Heart left ventricle (tissue), 16 donors: ENCODE measurements at regions not wholly inside any gene's neighbourhood (a gene's known extent, or its start where the extent isn't known, plus 50 kb on each side); places are given as distances from the start of the nearest gene placed in this dataset.

ENCODE experiments used
- ATAC-seq, 4 donors: fragments of 200-7000 bp; cut with Tn5 transposase; one replicate each; pipeline ENCODE4 v1.9.1; 2020 to 2022; ENCODE audit warnings: moderate library complexity in 4 of 4, mild to moderate bottlenecking in 3 of 4, moderate number of reproducible peaks in 1 of 4
- DNase-seq, 5 donors: peaks; one replicate each; pipeline ENCODE4 v3.0.0-alpha.2; 2020
- H3K27ac ChIP-seq, 12 donors: fragments of 200-600 bp; sonication (generic) in 4 of 12; one replicate each; pipeline versions ENCODE4 v1.5.0 to v1.8.0; 2016 to 2022; ENCODE audit warnings: mild to moderate bottlenecking in 2 of 12
- H3K27me3 ChIP-seq, 9 donors: fragments of 200-600 bp; sonication (generic) in 2 of 9; one replicate each; pipeline versions ENCODE4 v1.5.1 to v1.8.0; 2016 to 2022; ENCODE audit warnings: mild to moderate bottlenecking in 3 of 9
- H3K36me3 ChIP-seq, 9 donors: fragments of 200-600 bp; sonication (generic) in 2 of 9; one replicate each; pipeline versions ENCODE4 v1.5.0 to v1.8.0; 2018 to 2022; ENCODE audit warnings: mild to moderate bottlenecking in 2 of 9
- H3K4me1 ChIP-seq, 12 donors: fragments of 200-600 bp; sonication (generic) in 4 of 12; one replicate each; pipeline versions ENCODE4 v1.5.0 to v1.8.0; 2016 to 2022; ENCODE audit warnings: mild to moderate bottlenecking in 3 of 12
- H3K4me3 ChIP-seq, 12 donors: fragments of 200-600 bp; sonication (generic) in 4 of 12; one replicate each; pipeline versions ENCODE4 v1.5.0 to v1.8.0; 2017 to 2022; ENCODE audit warnings: mild to moderate bottlenecking in 9 of 12, moderate library complexity in 4 of 12
- H3K9me3 ChIP-seq, 12 donors: fragments of 200-600 bp; sonication (generic) in 4 of 12; one replicate each; pipeline versions ENCODE4 v1.5.0 to v1.8.0; 2016 to 2022; ENCODE audit warnings: mild to moderate bottlenecking in 1 of 12
- POLR2A ChIP-seq, 2 donors: fragments of 450-650 bp; IDR thresholded peaks; one replicate each; pipeline ENCODE4 v1.6.1; 2017; ENCODE audit warnings: antibody characterized with exemption in 2 of 2, mild to moderate bottlenecking in 2 of 2, moderate library complexity in 2 of 2
- WGBS, 4 donors: extraction: QIAGEN DNeasy Blood & Tissue Kit in 2 of 4; methylation state at CpG; one replicate each; pipeline versions ENCODE4 v1.1.5 to v1.1.7; 2013 to 2018; 5-methylcytosine and 5-hydroxymethylcytosine counted together
- intact Hi-C, 10 donors: fragments of 100-400 bp; cut with DNase I; formaldehyde crosslinking; loops; one replicate each; pipeline versions ENCODE4 v1.11.1 to v1.14.2; 2022
- TF ChIP-seq, protein P1 (sequence below), 12 donors: fragments of 200-600 bp; sonication (generic) in 4 of 12; IDR thresholded peaks; one replicate each; pipeline versions ENCODE4 v1.5.0 to v1.8.0; 2018 to 2022; ENCODE audit warnings: antibody characterized with exemption in 12 of 12, mild to moderate bottlenecking in 5 of 12
- donor health status: ischemic (EF 13 %, LVEDD 7.1; RV severe dilation, severe dysfunction).
- donor health status: healthy with polysubstance abuse.
- donor health status: DM: no; HTN: yes; CAD: no.
- donor health status: DM: no; HTN: no; CAD: no.
- donor health status: ischemic (EF 25% LVEDD 6.9; RV normal size, moderate dysfunction).
- donor health status: ischemic (EF 25% LVEDD 5.7; RV mildly dilated, moderate dysfunction).
- donor health status: healthy.
- donor health status: DM: yes; HTN: yes; CAD: no.
- donor health status: ischemic (EF 35%, LVEDD 5.7; RV mildly dilated, moderate dysfunction).
- donor health status: nonischemic (EF 11% LVEDD 7.7; RV severe dilation, severe dysfunction).
- donor health status: DM: yes; HTN: yes; CAD: no.
- donor health status: PGD.
- donor health status: ischemic (EF 29% LVEDD 5.4; RV normal size, mild dysfunction).
- donor health status: nonischemic (EF 23%, LVEDD 6.1; RV moderate dilation, normal function).

GRCh38 chr9:78565481-78565880, 268.6 kb downstream of the PSAT1 start:
- Histone ChIP-seq H3K9me3 (peaks cover 0 to 4% (median 0%) of the 10 kb centered on the region in 12 donors), H3K36me3 (no peaks in the 10 kb centered on the region), H3K4me1 (no peaks in the 10 kb centered on the region), H3K27me3 (no peaks in the 10 kb centered on the region), H3K27ac (no peak overlapping the region), H3K4me3 (no peak overlapping the region)
- ATAC-seq (no peak), DNase-seq (no peak)
- WGBS, 4 donors, result 53 to 63% (median 58%) methylated on average over 5 of the region's 5 CpGs
- TF ChIP-seq, protein P1, sequence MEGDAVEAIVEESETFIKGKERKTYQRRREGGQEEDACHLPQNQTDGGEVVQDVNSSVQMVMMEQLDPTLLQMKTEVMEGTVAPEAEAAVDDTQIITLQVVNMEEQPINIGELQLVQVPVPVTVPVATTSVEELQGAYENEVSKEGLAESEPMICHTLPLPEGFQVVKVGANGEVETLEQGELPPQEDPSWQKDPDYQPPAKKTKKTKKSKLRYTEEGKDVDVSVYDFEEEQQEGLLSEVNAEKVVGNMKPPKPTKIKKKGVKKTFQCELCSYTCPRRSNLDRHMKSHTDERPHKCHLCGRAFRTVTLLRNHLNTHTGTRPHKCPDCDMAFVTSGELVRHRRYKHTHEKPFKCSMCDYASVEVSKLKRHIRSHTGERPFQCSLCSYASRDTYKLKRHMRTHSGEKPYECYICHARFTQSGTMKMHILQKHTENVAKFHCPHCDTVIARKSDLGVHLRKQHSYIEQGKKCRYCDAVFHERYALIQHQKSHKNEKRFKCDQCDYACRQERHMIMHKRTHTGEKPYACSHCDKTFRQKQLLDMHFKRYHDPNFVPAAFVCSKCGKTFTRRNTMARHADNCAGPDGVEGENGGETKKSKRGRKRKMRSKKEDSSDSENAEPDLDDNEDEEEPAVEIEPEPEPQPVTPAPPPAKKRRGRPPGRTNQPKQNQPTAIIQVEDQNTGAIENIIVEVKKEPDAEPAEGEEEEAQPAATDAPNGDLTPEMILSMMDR (IDR thresholded peaks at IDR 0.05), result no peak
- no peak for TF ChIP-seq POLR2A (IDR thresholded peaks at IDR 0.05)
- intact Hi-C loops, result no loop called here

DNA sequence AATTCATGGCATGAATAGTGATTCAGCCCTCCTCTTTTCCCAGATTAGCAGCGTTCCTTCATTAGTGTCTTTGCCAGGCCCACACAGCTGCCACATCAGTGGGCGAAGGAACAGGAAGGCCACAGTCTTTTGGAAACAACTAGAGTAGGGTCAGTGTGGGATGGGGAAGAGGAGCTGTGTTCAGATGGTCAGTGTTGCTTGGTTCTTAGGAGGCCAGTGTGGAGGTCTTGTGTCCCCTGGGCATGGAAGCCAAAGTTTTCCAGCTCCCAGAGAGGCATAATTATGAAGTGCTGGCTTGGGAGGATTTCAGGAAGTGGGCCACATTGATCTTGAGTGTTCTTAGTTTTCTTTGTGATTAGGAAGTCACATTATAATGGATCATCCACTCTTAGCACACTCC, 269.6 kb downstream of the PSAT1 start:
- intact Hi-C loops, result no loop called here
- no peak for TF ChIP-seq POLR2A (IDR thresholded peaks at IDR 0.05)
- TF ChIP-seq, protein P1 (IDR thresholded peaks at IDR 0.05), result no peak
- no peak overlapping the region for H3K27ac ChIP-seq
- no peak overlapping the region for H3K4me3 ChIP-seq
- H3K9me3 ChIP-seq, result peaks cover 0 to 4% (median 0%) of the 10 kb centered on the region in 12 donors
- H3K4me1 ChIP-seq, result no peaks in the 10 kb centered on the region
- H3K36me3 ChIP-seq, result no peaks in the 10 kb centered on the region
- WGBS, 4 donors, result 71 to 86% (median 75%) methylated on average over 2 of the region's 2 CpGs
- H3K27me3 ChIP-seq, result no peaks in the 10 kb centered on the region
- DNase-seq (no peak), ATAC-seq (no peak)

DNA sequence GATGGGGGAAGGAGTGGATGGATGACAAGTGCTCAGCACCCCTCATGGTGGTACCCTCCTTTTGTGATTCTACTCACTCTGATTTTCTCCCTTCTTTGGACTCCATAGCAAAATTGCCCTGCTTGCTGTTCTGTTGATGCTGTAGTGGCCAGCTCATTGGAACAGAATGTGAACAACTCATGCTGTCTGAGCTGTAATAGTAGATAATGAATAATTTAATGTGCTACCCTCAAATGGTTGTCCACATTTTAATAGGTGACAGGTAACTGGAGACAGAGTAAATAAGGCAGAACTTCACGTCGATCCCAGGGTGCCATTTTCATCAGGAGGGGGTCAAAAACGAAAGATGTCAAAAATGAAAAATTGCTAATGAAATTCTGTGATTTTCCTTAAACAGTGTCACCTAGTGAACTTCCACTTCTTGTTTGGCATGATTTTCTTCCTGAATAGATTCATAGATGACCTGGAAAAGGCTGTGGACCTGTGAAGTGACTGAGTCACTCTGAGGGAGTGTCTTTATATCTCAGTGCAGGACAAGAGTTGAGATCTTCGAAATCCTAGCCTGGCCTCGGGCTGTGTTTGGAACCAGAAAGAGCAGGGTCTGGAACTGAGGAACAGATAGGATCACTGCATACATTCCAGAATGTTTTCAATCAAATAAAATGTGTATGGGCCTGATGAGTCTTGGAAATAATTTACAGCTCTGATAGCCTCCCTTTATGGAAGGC, 270.2 kb downstream of the PSAT1 start:
- Histone ChIP-seq H3K27me3 (no peaks in the 10 kb centered on the region), H3K27ac (no peak overlapping the region), H3K36me3 (no peaks in the 10 kb centered on the region), H3K9me3 (peaks cover 0 to 3% (median 0%) of the 10 kb centered on the region in 12 donors), H3K4me3 (no peak overlapping the region), H3K4me1 (no peaks in the 10 kb centered on the region)
- intact Hi-C loops, result no loop called here
- DNase-seq, result no peak
- 81 to 88% (median 83%) methylated on average over 5 of the region's 5 CpGs for WGBS, 4 donors
- no peak for TF ChIP-seq POLR2A (IDR thresholded peaks at IDR 0.05)
- TF ChIP-seq, protein P1 (IDR thresholded peaks at IDR 0.05), result no peak
- ATAC-seq, result no peak

GRCh38 chr9:78567693-78568092, 270.8 kb downstream of the PSAT1 start:
- WGBS, 4 donors, result 66 to 84% (median 74%) methylated on average over 3 of the region's 3 CpGs
- DNase-seq (no peak), ATAC-seq (no peak)
- Histone ChIP-seq H3K27ac (no peak overlapping the region), H3K4me1 (no peaks in the 10 kb centered on the region), H3K36me3 (no peaks in the 10 kb centered on the region), H3K4me3 (no peak overlapping the region), H3K27me3 (no peaks in the 10 kb centered on the region), H3K9me3 (no peaks in the 10 kb centered on the region)
- intact Hi-C loops, result no loop called here
- TF ChIP-seq, protein P1 (IDR thresholded peaks at IDR 0.05), result no peak
- no peak for TF ChIP-seq POLR2A (IDR thresholded peaks at IDR 0.05)
